HG02943 (cell line): ENCODE measurements at regions not wholly inside any gene's neighbourhood (a gene's known extent, or its start where the extent isn't known, plus 50 kb on each side); places are given as distances from the start of the nearest gene placed in this dataset.
"Not testable (repeated sequence)": the region's sequence is repeated elsewhere in the genome, so short reads cannot be mapped to it uniquely, and the experiment has no call there.

ENCODE experiments used
- ATAC-seq: cut with Tn5 transposase; IDR thresholded peaks from one replicate; pipeline ENCODE4 v1.9.1; 2021; ENCODE audit warnings: mild to moderate bottlenecking, low read depth, moderate library complexity; ENCODE audit not compliant: unreplicated experiment

GRCh38 chr6:141209890-141210289 is 922.8 kb upstream of the GJE1 start:
- no peak for ATAC-seq

- ATAC-seq = no peak
These were observed 924.6 kb upstream of the GJE1 start for GRCh38 chr6:141208101-141208500.

- no peak for ATAC-seq
These were observed 928.7 kb upstream of the GJE1 start for GRCh38 chr6:141203902-141204575.

GRCh38 chr6:141202626-141203025 is 930.1 kb upstream of the GJE1 start:
- no peak for ATAC-seq

GRCh38 chr6:141199074-141199473 is 933.7 kb upstream of the GJE1 start:
- no peak for ATAC-seq

GRCh38 chr6:141195251-141195832 is 937.4 kb upstream of the GJE1 start:
- no peak for ATAC-seq

- ATAC-seq = no peak
These were observed 949.4 kb upstream of the GJE1 start for GRCh38 chr6:141183368-141183767.

- ATAC-seq = not testable (repeated sequence)
These were observed 957.3 kb upstream of the GJE1 start for GRCh38 chr6:141175458-141175857.

GRCh38 chr6:141174932-141175331 is 957.8 kb upstream of the GJE1 start:
- ATAC-seq = no peak

- ATAC-seq = no peak
These were observed 959.2 kb upstream of the GJE1 start for GRCh38 chr6:141173529-141173928.

GRCh38 chr6:141169419-141169818 is 963.3 kb upstream of the GJE1 start:
- ATAC-seq = no peak

- ATAC-seq = no peak
These were observed 964.8 kb upstream of the GJE1 start for GRCh38 chr6:141167945-141168344.

GRCh38 chr6:141165002-141165665 is 967.6 kb upstream of the GJE1 start:
- ATAC-seq = no peak

GRCh38 chr6:141164042-141164743 is 968.5 kb upstream of the GJE1 start:
- no peak for ATAC-seq

GRCh38 chr6:141163107-141163506 is 969.6 kb upstream of the GJE1 start:
- no peak for ATAC-seq

GRCh38 chr6:141158740-141159139 is 974.0 kb upstream of the GJE1 start:
- ATAC-seq = no peak

- no peak for ATAC-seq
These were observed 979.2 kb upstream of the GJE1 start for GRCh38 chr6:141153563-141153962.

GRCh38 chr6:141152951-141153350 is 979.8 kb upstream of the GJE1 start:
- ATAC-seq = no peak

GRCh38 chr6:141151710-141152417 is 980.9 kb upstream of the GJE1 start:
- no peak for ATAC-seq

- no peak for ATAC-seq
These were observed 990.9 kb upstream of the GJE1 start for GRCh38 chr6:141141870-141142269.

- ATAC-seq = no peak
These were observed 991.8 kb upstream of the GJE1 start for GRCh38 chr6:141140905-141141304.
